ENCODE measurements at regions not wholly inside any gene's neighbourhood (a gene's known extent, or its start where the extent isn't known, plus 50 kb on each side); places are given as distances from the start of the nearest gene placed in this dataset.

DNA sequence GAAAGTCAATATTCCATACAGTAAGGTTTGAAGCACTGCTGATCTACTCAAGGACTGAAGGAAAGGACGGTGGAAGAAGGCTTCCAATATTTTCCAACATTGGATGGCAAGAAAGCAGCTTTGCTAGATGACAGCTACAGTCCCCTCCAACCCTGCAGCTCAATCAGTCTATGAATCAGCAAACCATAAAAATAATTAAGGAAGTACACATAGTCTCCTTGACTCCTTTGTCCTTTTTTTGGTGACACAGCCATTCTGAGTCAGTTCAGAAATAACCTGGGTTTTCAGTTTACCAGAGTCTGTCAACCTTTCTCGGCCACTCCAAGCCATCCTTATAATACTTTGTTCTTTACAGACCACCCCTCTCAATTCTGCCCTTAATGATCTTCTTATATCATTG, 232.5 kb downstream of the IBTK start:
- TF ChIP-seq, protein P1, sequence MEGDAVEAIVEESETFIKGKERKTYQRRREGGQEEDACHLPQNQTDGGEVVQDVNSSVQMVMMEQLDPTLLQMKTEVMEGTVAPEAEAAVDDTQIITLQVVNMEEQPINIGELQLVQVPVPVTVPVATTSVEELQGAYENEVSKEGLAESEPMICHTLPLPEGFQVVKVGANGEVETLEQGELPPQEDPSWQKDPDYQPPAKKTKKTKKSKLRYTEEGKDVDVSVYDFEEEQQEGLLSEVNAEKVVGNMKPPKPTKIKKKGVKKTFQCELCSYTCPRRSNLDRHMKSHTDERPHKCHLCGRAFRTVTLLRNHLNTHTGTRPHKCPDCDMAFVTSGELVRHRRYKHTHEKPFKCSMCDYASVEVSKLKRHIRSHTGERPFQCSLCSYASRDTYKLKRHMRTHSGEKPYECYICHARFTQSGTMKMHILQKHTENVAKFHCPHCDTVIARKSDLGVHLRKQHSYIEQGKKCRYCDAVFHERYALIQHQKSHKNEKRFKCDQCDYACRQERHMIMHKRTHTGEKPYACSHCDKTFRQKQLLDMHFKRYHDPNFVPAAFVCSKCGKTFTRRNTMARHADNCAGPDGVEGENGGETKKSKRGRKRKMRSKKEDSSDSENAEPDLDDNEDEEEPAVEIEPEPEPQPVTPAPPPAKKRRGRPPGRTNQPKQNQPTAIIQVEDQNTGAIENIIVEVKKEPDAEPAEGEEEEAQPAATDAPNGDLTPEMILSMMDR (conservative IDR thresholded peaks at IDR 0.05): no peak
- H2BK5ac ChIP-seq (ENCODE audit: insufficient read length, low read length): no peak overlapping the region

More for the DNA sequence above, 232.5 kb downstream of the IBTK start:
- Histone ChIP-seq H3K27ac (ENCODE audit: insufficient read length, low read depth, low read length) (no peak overlapping the region), H2BK20ac (ENCODE audit: low read depth, low read length, poor library complexity, severe bottlenecking) (no peak overlapping the region), H4K8ac (replicated peaks; ENCODE audit: insufficient read length, low read depth, low read length) (no peak overlapping the region), H3K18ac (ENCODE audit: insufficient read length, low read depth, low read length) (no peak overlapping the region), H3K79me1 (ENCODE audit: insufficient read depth, low read depth, low read length, poor library complexity, severe bottlenecking) (no peaks in the 10 kb centered on the region), H2BK12ac (ENCODE audit: insufficient read length, low read depth, low read length) (no peak overlapping the region), H2AFZ (ENCODE audit: low read length) (no peak overlapping the region), H3K4me2 (ENCODE audit: insufficient read depth, insufficient read length, low read length) (no peak overlapping the region), H2BK15ac (ENCODE audit: low read depth, low read length) (no peak overlapping the region), H3K9me3 (ENCODE audit: control insufficient read depth, low read depth, low read length) (no peaks in the 10 kb centered on the region), H3K23me2 (ENCODE audit: insufficient read length, low read depth, low read length, poor library complexity, severe bottlenecking) (no peaks in the 10 kb centered on the region), H4K5ac (ENCODE audit: insufficient read length, low read depth, low read length) (no peak overlapping the region), H3K27me3 (ENCODE audit: insufficient read depth, low read length) (no peaks in the 10 kb centered on the region), H3K4ac (ENCODE audit: low read depth, low read length) (no peak overlapping the region), H3K23ac (ENCODE audit: insufficient read length, low read depth, low read length) (no peak overlapping the region), H4K20me1 (ENCODE audit: control insufficient read depth, insufficient read depth, insufficient read length) (no peaks in the 10 kb centered on the region), H3K14ac (ENCODE audit: insufficient read depth, low read length) (no peak overlapping the region), H3T11ph (ENCODE audit: low read length) (no peak overlapping the region), H2BK120ac (ENCODE audit: low read depth, low read length, poor library complexity, severe bottlenecking) (no peak overlapping the region), H3K4me1 (ENCODE audit: insufficient read depth, low read length) (no peaks in the 10 kb centered on the region), H2AK5ac (ENCODE audit: insufficient read length, low read length) (no peak overlapping the region), H3K9ac (ENCODE audit: extremely low read depth, insufficient read length, low read length) (no peak overlapping the region), H4K91ac (ENCODE audit: insufficient read length, low read depth, low read length) (no peak overlapping the region), H3K56ac (ENCODE audit: insufficient read length, low read depth, low read length) (no peak overlapping the region), H3K79me2 (ENCODE audit: insufficient read depth, low read length) (no peaks in the 10 kb centered on the region)
- Mint-ChIP-seq H3K36me3 (ENCODE audit: insufficient read depth in 1 of 3, low read depth in 3 of 3) (peaks cover 2 to 10% (median 8%) of the 10 kb centered on the region in 3 experiments; a peak in 5 of 7 replicates), H3K4me1 (peaks cover 6 to 9% of the 10 kb centered on the region in 2 experiments; a peak in 3 of 4 replicates), H3K9me3 (peaks cover 6 to 9% of the 10 kb centered on the region in 2 experiments; a peak in 4 of 5 replicates), H3K27ac (no peak overlapping the region), H3K27me3 (ENCODE audit: low read depth) (no peaks in the 10 kb centered on the region), H3K4me3 (no peak overlapping the region)
- DNase-seq: no peak
- WGBS (ENCODE audit: extremely low coverage, insufficient read length, low lambda C conversion rate): no CpG with 5 or more reads among the region's 2 CpGs

Measured in H9 (cell line).